ENCODE measurements at regions not wholly inside any gene's neighbourhood (a gene's known extent, or its start where the extent isn't known, plus 50 kb on each side); places are given as distances from the start of the nearest gene placed in this dataset.
A peak's percentile ranks its signal among the peaks of the same experiment; 100 is the strongest.

- no peak for DNase-seq
These were observed 200.1 kb downstream of the BMP7 start for GRCh38 chr20:57066126-57066900.

- no peak for DNase-seq
These were observed 197.0 kb downstream of the BMP7 start for GRCh38 chr20:57069442-57069841.

DNA sequence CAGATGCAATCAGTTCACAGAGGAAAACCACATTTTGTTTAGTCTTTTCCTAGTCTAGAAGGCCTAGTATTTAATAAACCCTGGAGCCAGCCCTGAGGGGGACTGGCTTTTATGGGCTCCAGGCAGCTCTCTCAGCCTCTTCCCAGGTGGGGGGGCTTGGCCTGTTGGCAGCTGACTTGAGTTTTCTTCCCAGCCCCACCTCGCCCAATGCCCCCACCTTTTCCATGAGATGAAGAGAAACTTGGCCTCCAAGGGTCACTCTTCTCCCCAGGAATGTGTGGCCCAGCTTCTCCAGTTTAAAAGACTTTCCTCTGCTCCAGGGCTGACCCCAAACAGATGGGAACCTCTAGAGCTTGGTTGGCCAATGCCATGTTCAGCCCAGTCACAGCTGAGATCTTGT, 196.1 kb downstream of the BMP7 start:
- no peak for DNase-seq

GRCh38 chr20:57071283-57071731, 195.1 kb downstream of the BMP7 start:
- DNase-seq, result no peak

GRCh38 chr20:57071954-57072583, 194.4 kb downstream of the BMP7 start:
- DNase-seq, result no peak

DNA sequence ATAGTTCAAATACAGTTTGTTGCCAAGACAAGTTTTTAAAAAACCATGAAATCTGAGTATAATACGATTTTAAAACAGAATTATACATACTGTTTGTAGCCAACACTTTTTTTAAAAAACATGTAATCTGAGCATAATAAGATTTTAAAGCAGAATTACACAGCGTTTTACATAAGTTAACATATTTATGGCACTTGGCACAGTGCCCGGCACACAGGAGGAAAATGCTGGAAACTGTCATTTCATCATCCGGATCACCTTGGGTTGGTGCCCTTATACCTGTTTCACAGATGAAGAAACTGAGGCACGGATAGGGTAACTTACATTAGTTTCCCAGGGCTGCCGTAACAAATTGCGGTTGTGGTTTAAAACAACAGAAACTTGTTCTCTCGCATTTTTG, 193.0 kb downstream of the BMP7 start:
- no peak for DNase-seq

DNA sequence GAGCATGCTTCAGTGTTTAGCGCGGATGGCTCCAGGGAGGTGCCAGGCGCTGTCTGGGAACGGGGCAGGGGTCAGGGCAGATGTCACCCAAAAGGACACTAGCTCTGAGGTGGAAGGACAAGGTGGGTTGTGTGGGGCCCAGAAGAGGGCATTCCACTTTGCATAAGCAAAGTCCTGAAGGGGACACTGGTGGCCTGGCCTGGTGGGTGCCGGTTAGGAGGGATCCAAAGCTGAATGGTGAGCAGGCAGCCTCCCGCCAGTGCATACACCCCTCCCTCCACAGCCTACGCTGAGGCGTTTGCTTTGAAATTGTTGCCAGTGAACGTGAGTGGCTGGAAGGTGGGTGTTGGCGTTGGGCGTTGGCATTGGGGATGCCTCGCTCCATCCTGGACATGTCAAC, 192.1 kb downstream of the BMP7 start:
- DNase-seq, result no peak

DNA sequence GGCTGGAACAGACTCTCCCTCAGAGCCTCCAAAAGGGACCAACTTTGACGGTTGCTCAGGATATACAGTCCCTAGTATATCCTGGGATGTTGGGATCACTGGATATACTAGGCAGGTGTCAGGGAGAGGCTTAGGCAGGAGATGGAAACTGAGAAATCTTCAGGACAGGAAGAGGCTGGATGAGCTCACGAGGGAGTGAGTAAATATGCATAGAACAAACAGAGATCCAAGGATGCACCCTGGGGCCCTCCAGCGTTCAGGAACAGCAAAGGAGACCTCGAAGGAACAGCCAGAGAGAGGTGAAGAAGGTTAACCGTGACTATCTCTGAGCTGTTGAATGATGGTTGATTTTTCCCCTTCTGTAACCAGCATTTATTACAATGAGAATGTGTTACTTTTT, 191.3 kb downstream of the BMP7 start:
- no peak for DNase-seq

DNA sequence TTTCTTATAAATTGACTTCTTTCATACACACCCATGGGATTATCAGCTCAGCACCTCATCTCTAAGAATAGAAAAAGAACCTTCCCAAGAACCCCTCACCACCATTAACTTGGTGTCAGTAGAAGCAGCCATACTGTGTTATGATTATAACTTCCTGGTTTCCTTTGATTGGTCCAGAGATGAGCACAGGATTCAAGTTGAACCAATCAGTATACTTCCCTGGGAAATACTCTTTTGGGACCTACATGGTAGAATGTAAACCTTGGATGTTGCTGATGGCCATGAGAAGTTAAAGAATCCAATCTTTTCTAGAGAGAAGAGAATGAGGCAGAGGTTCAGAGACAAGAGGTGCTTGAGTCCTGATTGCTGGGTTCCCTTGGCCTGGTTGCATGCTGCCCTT, 190.8 kb downstream of the BMP7 start:
- DNase-seq, result no peak

DNA sequence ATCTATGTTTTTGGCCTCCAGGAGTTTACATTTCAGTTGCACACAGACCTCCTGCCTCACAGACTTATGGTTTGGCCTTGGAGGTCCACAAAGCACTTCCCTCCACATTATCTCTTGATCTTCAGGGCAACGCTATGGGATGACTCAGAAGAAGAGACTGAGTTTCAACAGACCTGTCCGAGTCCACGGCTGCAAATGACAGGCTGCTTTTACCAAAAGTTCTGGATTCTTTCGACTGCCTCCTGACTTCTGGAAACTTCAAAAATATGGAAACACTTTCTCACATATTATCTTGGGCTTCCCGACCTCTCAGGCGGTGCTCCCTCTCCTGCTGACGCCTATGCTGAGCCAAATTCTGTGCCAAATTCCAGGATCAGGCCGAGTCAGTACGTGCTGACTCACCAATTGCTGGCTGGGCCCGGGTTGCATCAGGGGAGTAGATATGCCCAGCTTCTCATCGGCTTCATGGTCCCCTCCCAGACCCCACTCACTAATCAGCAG, 190.2 kb downstream of the BMP7 start:
- DNase-seq, result no peak

- no peak for DNase-seq
These were observed 189.5 kb downstream of the BMP7 start for GRCh38 chr20:57076951-57077350.

DNA sequence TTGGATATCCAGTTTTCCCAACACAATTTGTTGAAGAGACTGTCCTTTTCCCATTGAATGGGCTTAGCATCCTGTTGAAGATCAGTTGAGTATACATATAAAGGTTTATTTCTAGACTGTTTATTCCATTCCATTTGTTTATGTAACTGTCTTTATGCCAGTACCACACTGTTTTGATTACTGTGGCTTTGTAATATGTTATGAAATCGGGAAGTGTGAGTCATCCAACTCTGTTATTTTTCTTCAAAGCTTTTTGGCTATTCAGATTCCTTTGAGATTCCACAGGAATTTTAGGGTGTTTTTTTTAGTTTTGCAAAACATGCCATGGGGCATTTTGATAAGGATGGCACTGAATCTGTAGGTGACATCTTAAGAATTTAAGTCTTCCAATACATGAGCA, 188.3 kb downstream of the BMP7 start:
- no peak for DNase-seq

DNA sequence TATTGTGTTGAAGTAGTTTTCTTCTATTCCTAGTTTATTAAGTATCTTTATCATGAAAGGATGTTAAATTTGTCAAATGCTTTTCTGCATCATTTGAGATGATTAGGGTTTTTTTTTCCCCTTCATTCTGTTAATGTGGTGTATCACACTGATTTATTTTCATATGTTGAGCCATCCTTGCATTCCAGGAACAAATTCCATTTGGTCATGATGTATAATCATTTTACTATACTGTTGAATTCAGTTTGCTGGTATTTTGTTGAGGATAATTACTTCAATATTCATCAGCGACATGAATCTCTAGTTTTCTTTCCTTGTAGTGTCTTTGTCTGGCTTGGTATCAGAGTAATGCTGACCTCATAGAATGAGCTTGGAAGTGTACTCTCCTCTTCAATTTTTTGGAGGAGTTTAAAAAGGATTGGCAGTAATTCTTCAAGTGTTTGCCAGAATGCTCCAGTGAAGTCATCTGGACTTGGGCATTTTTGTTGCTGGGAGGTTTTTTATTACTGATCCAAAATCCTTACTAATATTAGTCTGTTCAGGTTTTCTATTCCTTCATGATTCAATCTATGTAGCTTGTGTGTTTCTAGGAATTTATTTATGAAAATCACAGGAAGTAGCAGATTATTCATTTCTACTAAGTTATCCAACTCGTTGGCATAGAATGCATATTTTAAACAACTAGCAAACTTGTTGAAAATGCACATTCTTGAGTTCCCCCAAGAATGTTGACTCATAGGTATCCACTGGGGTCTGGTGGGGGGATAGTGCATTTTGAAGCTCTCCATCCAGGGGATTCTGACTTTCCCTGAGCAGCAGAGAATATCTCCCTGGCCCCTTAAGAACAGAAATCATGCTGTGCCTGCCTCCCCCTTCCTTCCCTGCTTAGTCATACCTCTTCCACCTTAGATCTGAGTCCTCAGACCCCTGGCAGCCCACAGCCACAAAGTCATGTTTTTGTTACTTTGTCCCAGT, 187.1 kb downstream of the BMP7 start:
- no peak for DNase-seq

- DNase-seq, result no peak
These were observed 185.6 kb downstream of the BMP7 start for GRCh38 chr20:57080796-57081195.

DNA sequence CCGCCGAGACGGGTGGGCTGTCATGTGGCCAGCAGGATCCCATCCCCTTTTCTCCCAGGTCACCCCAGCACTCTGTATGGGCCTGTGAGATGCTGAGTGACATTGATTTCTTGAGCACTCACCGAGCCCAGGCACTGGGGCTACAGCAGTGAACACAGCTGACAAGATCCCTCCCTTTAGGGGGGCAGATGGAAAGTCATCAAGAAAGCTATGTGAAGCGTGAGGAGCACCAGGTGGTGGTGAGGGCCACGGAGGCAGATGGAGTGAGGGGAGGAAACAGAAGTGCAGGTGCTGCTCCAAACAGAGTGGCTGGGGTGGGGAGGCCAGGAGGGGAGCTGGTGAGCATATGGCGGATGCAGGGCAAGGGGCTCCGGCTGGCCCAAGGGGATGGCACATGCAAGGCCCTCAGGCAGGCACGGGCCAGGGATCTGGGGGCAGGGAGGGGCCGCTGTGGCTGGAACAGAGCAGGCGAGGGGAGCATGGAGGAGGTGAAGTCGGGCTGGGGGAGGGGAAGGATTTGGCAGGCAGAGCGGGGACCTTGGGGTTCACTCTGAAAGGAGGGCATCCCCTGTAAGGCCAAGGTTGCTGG, 184.0 kb downstream of the BMP7 start:
- DNase-seq, result no peak

- no peak for DNase-seq
These were observed 183.4 kb downstream of the BMP7 start for GRCh38 chr20:57083072-57083471.

- DNase-seq, result no peak
These were observed 180.4 kb downstream of the BMP7 start for GRCh38 chr20:57086066-57086465.

DNA sequence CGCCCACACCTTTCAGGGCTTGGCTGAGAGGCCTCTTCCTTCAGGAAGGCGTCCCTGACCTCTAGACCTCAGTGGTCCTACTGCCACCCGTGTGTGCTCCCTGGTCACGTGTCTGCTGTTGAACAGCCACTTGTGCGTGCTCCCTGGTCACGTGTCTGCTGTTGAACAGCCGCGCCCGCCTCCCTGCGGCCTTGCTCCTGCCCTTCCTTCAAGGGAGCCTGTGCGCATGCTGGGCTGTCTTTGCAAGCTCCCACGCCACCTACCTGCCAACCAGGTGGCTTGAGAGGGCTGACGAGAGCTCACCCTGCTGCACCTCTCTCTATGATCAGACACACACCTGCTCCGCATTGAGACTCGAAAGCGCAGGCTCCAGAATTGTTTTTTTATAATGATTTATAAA, 179.3 kb downstream of the BMP7 start:
- DNase-seq, result no peak

- DNase-seq, result no peak
These were observed 178.7 kb downstream of the BMP7 start for GRCh38 chr20:57087705-57088104.

GRCh38 chr20:57088436-57088835, 178.0 kb downstream of the BMP7 start:
- no peak for DNase-seq

GRCh38 chr20:57089699-57090144, 176.7 kb downstream of the BMP7 start:
- DNase-seq, result peak; percentile 81 to 82
